GM10248 (cell line): ENCODE measurements at regions not wholly inside any gene's neighbourhood (a gene's known extent, or its start where the extent isn't known, plus 50 kb on each side); places are given as distances from the start of the nearest gene placed in this dataset.
"Not testable (repeated sequence)": the region's sequence is repeated elsewhere in the genome, so short reads cannot be mapped to it uniquely, and the experiment has no call there.

Source experiments
- CTCF ChIA-PET: fragments of 300-600 bp; sonication (Branson Sonifier 250); formaldehyde crosslinking; extraction: SDS; loops from one replicate; lab custom pipeline; 2021; ENCODE audit warnings: antibody characterized with exemption; lab: Yijun Ruan, JAX
- POLR2A ChIA-PET: fragments of 350-650 bp; sonication (Branson Sonifier 250); formaldehyde crosslinking; extraction: SDS; loops from one replicate; lab custom pipeline; 2020; ENCODE audit warnings: antibody characterized with exemption; lab: Yijun Ruan, JAX
- DNase-seq: peaks from one replicate; pipeline ENCODE4 v3.0.0; 2012; ENCODE audit errors: extremely low spot score
- TF ChIP-seq, protein P1 (sequence below): IDR thresholded peaks from 2 replicates; pipeline ENCODE4 v1.5.1; 2012; ENCODE audit warnings: mild to moderate bottlenecking, low read depth; ENCODE audit errors: extremely low read depth, missing control alignments, control extremely low read depth

DNA sequence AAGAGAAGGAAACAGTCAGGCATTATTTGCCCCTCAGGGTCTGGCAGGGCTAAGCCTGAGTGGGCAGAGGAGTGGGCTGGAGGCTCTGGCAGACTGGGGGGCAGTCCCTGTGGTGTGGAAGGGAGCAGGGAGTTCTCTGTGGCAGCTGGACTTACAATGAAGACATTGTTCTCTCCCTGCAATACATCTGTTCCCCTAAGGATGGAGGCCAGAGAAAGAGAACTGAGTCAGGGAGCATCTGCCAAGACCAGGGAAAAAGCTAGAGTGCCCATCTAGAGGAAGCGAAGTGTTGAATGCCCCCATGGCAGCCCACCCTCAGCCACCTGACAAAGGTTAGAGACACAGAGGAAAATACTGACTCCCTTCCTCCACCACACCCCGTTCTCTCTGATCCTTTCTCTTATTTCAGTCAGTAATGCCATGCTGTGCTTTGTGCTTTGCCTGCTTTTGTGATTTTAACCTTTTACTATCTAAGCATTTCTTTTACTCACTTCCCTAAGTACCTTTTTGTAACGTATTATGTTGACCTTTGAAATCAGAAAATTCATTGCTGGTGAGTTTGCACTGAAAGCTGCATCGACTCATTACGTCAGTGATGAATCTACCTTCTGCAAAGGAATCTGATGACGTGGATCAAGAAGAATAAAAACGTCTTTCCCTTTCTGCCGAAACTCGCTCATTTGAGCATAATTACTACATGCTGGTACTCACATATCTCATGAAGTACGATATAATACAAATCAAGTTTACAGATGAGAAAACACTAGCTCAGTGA is 76.0 kb downstream of the ACTL7B start:
- CTCF ChIA-PET, result no interaction called here
- POLR2A ChIA-PET, result no interaction called here
- DNase-seq, result no peak
- TF ChIP-seq, protein P1, sequence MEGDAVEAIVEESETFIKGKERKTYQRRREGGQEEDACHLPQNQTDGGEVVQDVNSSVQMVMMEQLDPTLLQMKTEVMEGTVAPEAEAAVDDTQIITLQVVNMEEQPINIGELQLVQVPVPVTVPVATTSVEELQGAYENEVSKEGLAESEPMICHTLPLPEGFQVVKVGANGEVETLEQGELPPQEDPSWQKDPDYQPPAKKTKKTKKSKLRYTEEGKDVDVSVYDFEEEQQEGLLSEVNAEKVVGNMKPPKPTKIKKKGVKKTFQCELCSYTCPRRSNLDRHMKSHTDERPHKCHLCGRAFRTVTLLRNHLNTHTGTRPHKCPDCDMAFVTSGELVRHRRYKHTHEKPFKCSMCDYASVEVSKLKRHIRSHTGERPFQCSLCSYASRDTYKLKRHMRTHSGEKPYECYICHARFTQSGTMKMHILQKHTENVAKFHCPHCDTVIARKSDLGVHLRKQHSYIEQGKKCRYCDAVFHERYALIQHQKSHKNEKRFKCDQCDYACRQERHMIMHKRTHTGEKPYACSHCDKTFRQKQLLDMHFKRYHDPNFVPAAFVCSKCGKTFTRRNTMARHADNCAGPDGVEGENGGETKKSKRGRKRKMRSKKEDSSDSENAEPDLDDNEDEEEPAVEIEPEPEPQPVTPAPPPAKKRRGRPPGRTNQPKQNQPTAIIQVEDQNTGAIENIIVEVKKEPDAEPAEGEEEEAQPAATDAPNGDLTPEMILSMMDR, result no peak

DNA sequence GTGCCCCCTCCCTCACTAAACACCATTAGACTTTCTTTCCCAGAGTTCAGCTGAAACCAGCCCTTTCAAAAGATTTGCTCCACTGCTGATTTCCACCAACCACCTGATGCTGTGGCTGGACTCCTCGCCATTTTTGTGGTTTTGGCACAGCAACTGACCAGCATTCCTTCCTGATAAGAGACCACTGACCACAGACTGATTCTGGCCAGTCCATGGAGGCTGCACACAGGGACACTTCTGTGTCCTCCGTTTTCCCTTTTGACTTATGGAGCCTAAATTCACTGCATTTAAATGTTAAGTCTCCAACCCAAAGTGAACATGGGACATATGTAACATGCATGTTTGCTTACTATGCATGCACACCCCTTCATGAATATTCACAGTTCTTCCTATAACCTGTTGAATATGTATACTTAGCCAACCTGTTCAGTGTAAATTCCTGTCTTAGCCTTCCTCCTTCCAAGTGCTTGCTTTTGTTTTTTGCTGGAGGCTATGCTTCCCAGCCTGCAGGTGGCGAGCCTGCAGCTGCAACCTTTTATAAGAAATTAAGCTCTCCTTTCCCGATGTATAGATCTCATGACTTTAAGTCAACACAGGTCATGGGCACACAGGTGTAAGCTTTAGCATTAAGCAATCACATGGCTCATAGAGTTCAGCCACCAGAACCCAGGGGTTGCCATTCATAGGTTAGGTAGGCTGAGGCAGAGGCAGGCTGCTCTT is 78.7 kb downstream of the ACTL7B start:
- TF ChIP-seq, protein P1, result no peak
- POLR2A ChIA-PET, result no interaction called here
- CTCF ChIA-PET, result interaction anchor here (3.4 kb wide), 1 partner anchor 16 kb away, joined by 11 read pairs; no protein-coding TSS in a partner anchor
- DNase-seq, result no peak

DNA sequence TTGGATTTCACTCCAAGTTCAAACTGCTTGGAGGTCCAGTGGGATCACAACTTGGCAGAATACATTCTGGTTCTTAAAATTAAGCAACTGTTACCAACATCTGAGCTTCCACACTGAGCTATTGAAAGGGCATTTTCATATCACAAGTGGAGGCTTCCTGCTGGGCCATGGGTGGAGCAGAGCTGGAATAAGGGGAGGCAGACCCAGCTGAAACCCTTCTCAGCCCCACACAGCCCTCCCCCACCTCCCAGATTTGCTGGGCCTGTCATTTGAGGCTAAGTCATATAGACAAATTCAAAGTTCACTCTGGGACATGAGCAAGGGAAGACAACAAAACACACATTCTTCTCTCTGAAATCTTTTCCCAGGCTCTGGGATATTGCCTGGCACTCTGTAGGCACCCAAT is 79.9 kb downstream of the ACTL7B start:
- no peak for DNase-seq
- TF ChIP-seq, protein P1, result no peak
- CTCF ChIA-PET, result interaction anchor here (3.4 kb wide), 1 partner anchor 14 kb away, joined by 11 read pairs; no protein-coding TSS in a partner anchor
- POLR2A ChIA-PET, result no interaction called here

DNA sequence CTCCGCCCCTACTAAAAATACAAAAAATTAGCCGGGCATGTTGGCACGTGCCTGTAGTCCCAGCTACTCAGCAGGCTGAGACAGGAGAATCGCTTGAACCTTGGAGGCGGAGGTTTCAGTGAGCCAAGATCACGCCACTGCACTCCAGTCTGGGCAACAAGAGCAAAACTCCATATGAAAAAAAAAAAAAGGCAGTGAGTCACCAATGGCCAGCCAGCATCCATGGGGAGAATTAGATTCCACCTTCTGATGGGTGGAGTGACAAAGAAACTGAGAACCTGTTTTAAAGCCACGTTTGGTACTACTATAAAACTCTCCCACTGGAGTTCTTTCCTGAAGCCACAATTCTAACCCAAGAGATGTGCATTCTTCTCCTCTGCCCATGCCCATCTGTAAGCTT is 81.7 kb downstream of the ACTL7B start:
- CTCF ChIA-PET, result interaction anchor here (1.7 kb wide), 1 partner anchor 9 kb away, joined by 5 read pairs; no protein-coding TSS in a partner anchor
- POLR2A ChIA-PET, DNase-seq: not testable (repeated sequence)

DNA sequence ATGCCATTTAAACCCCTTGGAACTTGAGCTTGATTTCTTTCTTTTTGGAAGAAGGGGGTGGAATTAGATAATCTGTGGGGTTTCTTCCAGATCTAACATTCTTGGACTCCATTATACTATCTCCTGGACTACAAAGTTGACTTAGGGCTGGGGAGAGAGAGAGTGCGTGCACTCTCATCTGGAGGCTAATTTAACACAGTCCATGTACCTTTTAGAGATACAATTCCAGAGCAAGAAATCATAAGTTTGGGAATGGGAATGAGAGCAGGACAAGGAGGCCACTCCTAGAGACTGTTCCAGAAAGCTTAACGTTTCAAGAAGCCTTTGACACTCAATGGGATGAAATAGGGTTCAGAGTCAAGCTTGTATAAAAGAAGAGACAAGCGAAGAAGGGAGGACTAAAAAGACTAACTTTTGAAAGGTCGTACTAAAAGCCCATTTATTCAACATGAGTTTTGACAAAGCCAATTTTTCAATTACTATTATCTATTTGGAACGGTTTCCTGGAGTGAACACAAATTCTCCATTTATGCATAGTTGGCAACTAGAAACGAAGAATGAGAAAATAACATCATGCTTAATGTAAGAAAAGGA is 83.4 kb downstream of the ACTL7B start:
- DNase-seq, result no peak
- POLR2A ChIA-PET, result no interaction called here
- TF ChIP-seq, protein P1, result no peak
- CTCF ChIA-PET, result interaction anchor here (2.2 kb wide), 1 partner anchor 11 kb away, joined by 9 read pairs; no protein-coding TSS in a partner anchor

DNA sequence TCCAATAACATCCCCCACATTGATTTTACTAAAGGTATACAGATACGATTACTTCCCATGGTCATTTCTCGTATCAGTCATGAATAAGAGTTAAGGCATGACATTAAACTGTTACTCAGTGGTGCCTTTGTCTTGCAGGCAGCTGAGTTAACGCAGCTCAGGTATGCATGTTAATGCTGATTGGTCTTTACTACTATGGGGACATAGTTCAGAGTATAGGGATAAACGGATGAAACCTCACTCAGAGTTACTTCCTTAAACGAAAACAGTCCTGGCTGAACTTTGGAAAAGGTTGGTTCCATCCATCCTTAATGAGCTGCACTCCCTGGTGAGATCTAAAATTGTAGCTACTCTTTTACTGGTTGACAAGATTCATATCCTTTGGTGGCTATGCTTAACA is 87.0 kb downstream of the ACTL7B start:
- POLR2A ChIA-PET, result no interaction called here
- no peak for DNase-seq
- CTCF ChIA-PET, result interaction anchor here (0.7 to 2.1 kb wide), 4 partner anchors 10 to 300 kb away, joined by 3 to 8 read pairs (median 4); no protein-coding TSS in a partner anchor
- TF ChIP-seq, protein P1, result no peak
